H1 (cell line): ENCODE measurements at regions not wholly inside any gene's neighbourhood (a gene's known extent, or its start where the extent isn't known, plus 50 kb on each side); places are given as distances from the start of the nearest gene placed in this dataset.

ENCODE experiments used
- CTCF ChIA-PET: fragments of 300-600 bp; sonication (Branson Sonifier 250); formaldehyde crosslinking; loops from one replicate; lab custom pipeline; 2021; ENCODE audit not compliant: partially characterized antibody; lab: Charles Lee
- POLR2A ChIA-PET: fragments of 300-600 bp; sonication (Branson Sonifier 250); formaldehyde crosslinking; loops from one replicate; lab custom pipeline; 2021; ENCODE audit warnings: inconsistent platforms; ENCODE audit not compliant: partially characterized antibody; lab: Charles Lee
- DNase-seq, 2 experiments: peaks; one replicate each; pipeline versions ENCODE4 v3.0.0 to v3.0.0-alpha.2; 2010 to 2022; ENCODE audit warnings: low spot score in 2 of 2, low read depth in 1 of 2, mixed read lengths in 1 of 2
- FAIRE-seq: peaks from 2 replicates; lab custom pipeline; 2011; peaks lifted over from hg19 to GRCh38; lab: Jason Lieb, UNC
- H2AFZ ChIP-seq: 2 replicates; pipeline ENCODE4 v1.8.1; 2012; ENCODE audit warnings: low read length, inconsistent platforms
- H2AK5ac ChIP-seq: 2 replicates; pipeline ENCODE4 v1.6.1; 2013; ENCODE audit warnings: low read depth, low read length
- H2BK120ac ChIP-seq: replicated peaks from 2 replicates; pipeline ENCODE3; 2013; ENCODE audit warnings: low read depth, low read length, inconsistent platforms
- H2BK12ac ChIP-seq: 2 replicates; pipeline ENCODE4 v1.6.1; 2013; ENCODE audit warnings: low read depth, low read length
- H2BK15ac ChIP-seq: 2 replicates; pipeline ENCODE4 v1.6.1; 2013; ENCODE audit warnings: low read length
- H2BK20ac ChIP-seq: 2 replicates; pipeline ENCODE4 v1.6.1; 2013; ENCODE audit warnings: low read length
- H2BK5ac ChIP-seq: 2 replicates; pipeline ENCODE4 v1.6.1; 2013; ENCODE audit warnings: low read depth, low read length
- H3K14ac ChIP-seq: 2 replicates; pipeline ENCODE4 v1.6.1; 2013; ENCODE audit warnings: inconsistent platforms; ENCODE audit not compliant: insufficient read length
- H3K18ac ChIP-seq: 2 replicates; pipeline ENCODE4 v1.6.1; 2013; ENCODE audit warnings: low read length; ENCODE audit errors: extremely low read depth
- H3K23ac ChIP-seq: 2 replicates; pipeline ENCODE4 v1.6.1; 2013; ENCODE audit warnings: inconsistent platforms; ENCODE audit not compliant: insufficient read length
- H3K23me2 ChIP-seq: 2 replicates; pipeline ENCODE4 v1.6.1; 2013; ENCODE audit warnings: low read depth, low read length
- H3K27ac ChIP-seq: 2 replicates; pipeline ENCODE4 v1.6.1; 2011; ENCODE audit warnings: low read depth, low read length, inconsistent platforms
- H3K27me3 ChIP-seq, 4 experiments: replicated peaks in 1 of 4; 1 replicate in 1 of 4; 2 replicates in 3 of 4; pipeline versions ENCODE4 v1.6.1 to v1.8.1; 2011 to 2013; ENCODE audit warnings: low read length in 3 of 4, mild to moderate bottlenecking in 3 of 4, inconsistent platforms in 2 of 4, mixed read lengths in 2 of 4, moderate library complexity in 1 of 4; ENCODE audit not compliant: control insufficient read depth in 3 of 4, insufficient read depth in 3 of 4; ENCODE audit errors: extremely low read depth in 1 of 4
- H3K36me3 ChIP-seq, 4 experiments: 2 replicates each; pipeline versions ENCODE4 v1.6.1 to v1.8.1; 2011 to 2013; ENCODE audit warnings: mild to moderate bottlenecking in 4 of 4, low read length in 3 of 4, moderate library complexity in 2 of 4, control low read depth in 1 of 4, inconsistent platforms in 1 of 4; ENCODE audit not compliant: insufficient read depth in 4 of 4, control insufficient read depth in 2 of 4
- H3K4ac ChIP-seq: replicated peaks from 2 replicates; pipeline ENCODE3; 2013; ENCODE audit warnings: low read length, low read depth, mixed read lengths, inconsistent platforms; ENCODE audit not compliant: insufficient read length
- H3K4me1 ChIP-seq, 4 experiments: replicated peaks in 1 of 4; 1 replicate in 1 of 4; 2 replicates in 3 of 4; pipeline versions ENCODE4 v1.6.1 to v1.8.1; 2011 to 2013; ENCODE audit warnings: low read length in 3 of 4, inconsistent platforms in 2 of 4, mixed read lengths in 1 of 4; ENCODE audit not compliant: insufficient read depth in 4 of 4, control insufficient read depth in 3 of 4
- H3K4me2 ChIP-seq, 2 experiments: 2 replicates each; pipeline versions ENCODE4 v1.6.1 to v1.8.1; 2011 to 2013; ENCODE audit warnings: low read depth in 2 of 2, low read length in 2 of 2, control low read depth in 1 of 2, inconsistent platforms in 1 of 2, mild to moderate bottlenecking in 1 of 2; ENCODE audit not compliant: insufficient read depth in 1 of 2
- H3K4me3 ChIP-seq, 4 experiments: fragments of 200-600, 300-600 bp in 1 of 4; sonication (generic), shearing (Covaris generic), sonication (Bioruptor Twin) in 1 of 4; 2 replicates each; pipeline versions ENCODE4 v1.5.1 to v1.8.1; 2011 to 2016; ENCODE audit warnings: low read length in 4 of 4, low read depth in 3 of 4, control low read depth in 2 of 4, inconsistent platforms in 2 of 4, mild to moderate bottlenecking in 2 of 4, mixed read lengths in 1 of 4, moderate library complexity in 1 of 4; ENCODE audit not compliant: insufficient read depth in 2 of 4; ENCODE audit errors: extremely low read depth in 1 of 4
- H3K56ac ChIP-seq: replicated peaks from 2 replicates; pipeline ENCODE3; 2013; ENCODE audit warnings: low read depth, mild to moderate bottlenecking, mixed read lengths, low read length, inconsistent platforms; ENCODE audit not compliant: insufficient read length
- H3K79me1 ChIP-seq: 2 replicates; pipeline ENCODE4 v1.6.1; 2013; ENCODE audit warnings: low read depth, low read length, control low read depth
- H3K79me2 ChIP-seq, 2 experiments: 2 replicates each; pipeline versions ENCODE4 v1.6.1 to v1.8.1; 2012 to 2013; ENCODE audit warnings: low read length in 2 of 2, mild to moderate bottlenecking in 2 of 2, inconsistent platforms in 1 of 2; ENCODE audit not compliant: insufficient read depth in 2 of 2, control insufficient read depth in 1 of 2
- H3K9ac ChIP-seq, 4 experiments: replicated peaks in 1 of 4; 1 replicate in 1 of 4; 2 replicates in 3 of 4; pipeline versions ENCODE4 v1.6.1 to v1.8.1; 2011 to 2013; ENCODE audit warnings: low read depth in 3 of 4, low read length in 3 of 4, control low read depth in 2 of 4, mild to moderate bottlenecking in 2 of 4, moderate library complexity in 2 of 4, inconsistent platforms in 1 of 4; ENCODE audit errors: extremely low read depth in 1 of 4
- H3K9me3 ChIP-seq, 2 experiments: 2 replicates each; pipeline versions ENCODE4 v1.6.1 to v1.8.1; 2012 to 2013; ENCODE audit warnings: mild to moderate bottlenecking in 2 of 2, moderate library complexity in 2 of 2, control low read depth in 1 of 2, inconsistent platforms in 1 of 2, low read depth in 1 of 2, low read length in 1 of 2, mixed read lengths in 1 of 2; ENCODE audit not compliant: insufficient read depth in 2 of 2
- H4K20me1 ChIP-seq, 2 experiments: replicated peaks in 1 of 2; 2 replicates each; pipeline versions ENCODE3 to v1.8.1; 2011 to 2013; ENCODE audit warnings: inconsistent platforms in 2 of 2, low read length in 2 of 2, mild to moderate bottlenecking in 1 of 2; ENCODE audit not compliant: insufficient read depth in 2 of 2, control insufficient read depth in 1 of 2
- H4K5ac ChIP-seq: 2 replicates; pipeline ENCODE4 v1.6.1; 2013; ENCODE audit warnings: low read length, low read depth, mixed read lengths, inconsistent platforms; ENCODE audit not compliant: insufficient read length
- H4K8ac ChIP-seq: 2 replicates; pipeline ENCODE4 v1.8.0; 2013; ENCODE audit warnings: mild to moderate bottlenecking, moderate library complexity, low read length, inconsistent platforms; ENCODE audit not compliant: insufficient read depth; ENCODE audit errors: extremely low read depth
- H4K91ac ChIP-seq: replicated peaks from 2 replicates; pipeline ENCODE3; 2013; ENCODE audit warnings: low read length, mixed read lengths, inconsistent platforms; ENCODE audit not compliant: insufficient read length
- BRCA1 ChIP-seq: IDR thresholded peaks from 2 replicates; pipeline ENCODE4 v1.6.1; 2012; ENCODE audit warnings: low read depth, low read length, improper control_type of control experiment
- RFX5 ChIP-seq: IDR thresholded peaks from 2 replicates; pipeline ENCODE4 v1.6.1; 2011; ENCODE audit warnings: low read depth, low read length, improper control_type of control experiment, borderline replicate concordance

DNA sequence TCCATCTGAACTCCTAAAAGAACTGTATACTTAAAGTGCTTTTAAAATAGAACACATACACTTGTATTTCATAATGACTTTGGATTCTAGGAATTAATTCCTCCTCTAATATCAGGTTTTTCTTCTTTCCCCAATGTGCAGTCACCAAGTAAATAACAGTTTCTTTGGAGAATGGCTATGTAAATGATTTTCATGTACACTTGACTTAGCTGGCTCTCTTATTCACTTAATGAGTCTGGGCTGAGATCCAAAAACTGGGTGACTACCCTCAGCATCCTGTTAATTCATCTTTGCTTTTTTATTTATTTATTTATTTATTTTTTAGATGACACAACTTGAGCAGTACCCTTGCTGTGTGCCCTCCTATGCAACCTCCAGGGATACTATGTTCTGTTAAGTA lies 1003.7 kb downstream of the SLITRK1 start:
- H3K36me3 ChIP-seq = no peaks in the 10 kb centered on the region
- H3K23ac ChIP-seq = no peak overlapping the region
- TF ChIP-seq RFX5 (no peak), BRCA1 (no peak)
- H3K4me3 ChIP-seq = no peak overlapping the region
- H3K23me2 ChIP-seq = no peaks in the 10 kb centered on the region
- H2BK12ac ChIP-seq = no peak overlapping the region
- no peaks in the 10 kb centered on the region for H3K4me1 ChIP-seq
- H3K4me2 ChIP-seq = no peak overlapping the region
- no peak for DNase-seq
- H4K8ac ChIP-seq = no peak overlapping the region
- H2BK20ac ChIP-seq = no peak overlapping the region
- no peak overlapping the region for H4K5ac ChIP-seq
- ChIA-PET POLR2A (no interaction called here), CTCF (no interaction called here)
- no peak overlapping the region for H3K27ac ChIP-seq
- FAIRE-seq = no peak
- no peak overlapping the region for H3K18ac ChIP-seq
- no peak overlapping the region for H2BK15ac ChIP-seq
- H2BK5ac ChIP-seq = no peak overlapping the region
- no peaks in the 10 kb centered on the region for H3K9me3 ChIP-seq
- H3K79me2 ChIP-seq = no peaks in the 10 kb centered on the region
- H2AK5ac ChIP-seq = no peak overlapping the region
- H3K9ac ChIP-seq = no peak overlapping the region
- H2AFZ ChIP-seq = no peak overlapping the region
- no peak overlapping the region for H3K14ac ChIP-seq
- H4K91ac ChIP-seq = no peak overlapping the region
- H4K20me1 ChIP-seq = no peaks in the 10 kb centered on the region
- H3K79me1 ChIP-seq = no peaks in the 10 kb centered on the region
- H2BK120ac ChIP-seq = no peak overlapping the region
- H3K4ac ChIP-seq = no peak overlapping the region
- H3K56ac ChIP-seq = no peak overlapping the region
- H3K27me3 ChIP-seq = no peaks in the 10 kb centered on the region
